HG03354 (cell line): ENCODE measurements at regions not wholly inside any gene's neighbourhood (a gene's known extent, or its start where the extent isn't known, plus 50 kb on each side); places are given as distances from the start of the nearest gene placed in this dataset.
"Not testable (repeated sequence)": the region's sequence is repeated elsewhere in the genome, so short reads cannot be mapped to it uniquely, and the experiment has no call there.

Source experiments
- ATAC-seq: cut with Tn5 transposase; IDR thresholded peaks from one replicate; pipeline ENCODE4 v1.9.1; 2021; ENCODE audit warnings: mild to moderate bottlenecking; ENCODE audit not compliant: unreplicated experiment, poor library complexity, severe bottlenecking

DNA sequence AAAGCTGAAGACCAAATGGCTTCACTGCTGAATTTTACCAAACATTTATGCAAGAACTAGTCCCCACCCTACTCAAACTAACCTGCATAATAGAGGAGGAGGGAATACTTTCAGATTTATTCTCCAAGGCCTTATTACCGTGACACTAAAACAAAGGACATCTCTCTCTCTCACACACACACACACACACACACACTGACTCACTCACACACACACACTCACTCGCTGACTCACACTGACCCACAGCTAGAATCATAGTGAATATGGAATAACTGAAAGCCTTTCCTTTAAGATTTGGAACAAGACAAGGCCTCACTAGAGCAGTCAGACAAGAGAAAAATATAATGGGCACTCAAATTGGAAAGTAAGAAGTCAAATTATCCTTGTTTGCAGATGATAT, 1014.1 kb downstream of the TMTC2 start:
- ATAC-seq = no peak

DNA sequence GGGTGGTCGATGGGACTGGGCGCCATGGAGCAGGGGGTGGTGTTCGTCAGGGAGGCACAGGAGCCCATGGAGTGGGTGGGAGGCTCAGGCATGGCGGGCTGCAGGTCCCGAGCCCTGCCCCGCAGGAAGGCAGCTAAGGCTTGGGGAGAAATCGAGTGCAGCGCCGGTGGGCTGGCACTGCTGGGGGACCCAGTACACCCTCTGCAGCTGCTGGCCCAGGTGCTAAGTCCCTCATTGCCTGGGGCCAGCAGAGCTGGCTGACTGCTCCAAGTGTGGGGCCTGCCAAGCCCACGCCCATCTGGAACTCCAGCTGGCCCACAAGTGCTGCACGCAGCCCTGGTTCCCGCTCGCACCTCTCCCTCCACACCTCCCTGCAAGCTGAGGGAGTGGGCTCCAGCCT, 1009.6 kb downstream of the TMTC2 start:
- ATAC-seq = not testable (repeated sequence)

DNA sequence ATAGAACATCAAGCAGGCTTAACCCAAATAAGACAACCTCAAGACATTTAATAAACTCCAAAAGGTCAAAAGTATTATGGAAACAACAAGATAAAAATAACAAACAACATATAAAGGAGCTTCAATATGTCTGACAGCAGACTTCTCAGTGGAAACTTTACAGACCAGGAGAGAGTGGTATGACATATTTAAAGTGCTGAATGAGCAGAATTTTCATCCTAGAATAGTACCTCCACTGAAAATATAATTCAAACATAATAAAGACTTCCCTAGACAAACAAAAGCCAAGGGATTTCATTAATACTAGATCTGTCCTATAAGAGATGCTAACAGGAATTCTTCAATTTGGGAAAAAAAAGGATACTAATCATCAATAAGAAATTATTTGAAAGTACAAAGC, 1005.0 kb downstream of the TMTC2 start:
- no peak for ATAC-seq

DNA sequence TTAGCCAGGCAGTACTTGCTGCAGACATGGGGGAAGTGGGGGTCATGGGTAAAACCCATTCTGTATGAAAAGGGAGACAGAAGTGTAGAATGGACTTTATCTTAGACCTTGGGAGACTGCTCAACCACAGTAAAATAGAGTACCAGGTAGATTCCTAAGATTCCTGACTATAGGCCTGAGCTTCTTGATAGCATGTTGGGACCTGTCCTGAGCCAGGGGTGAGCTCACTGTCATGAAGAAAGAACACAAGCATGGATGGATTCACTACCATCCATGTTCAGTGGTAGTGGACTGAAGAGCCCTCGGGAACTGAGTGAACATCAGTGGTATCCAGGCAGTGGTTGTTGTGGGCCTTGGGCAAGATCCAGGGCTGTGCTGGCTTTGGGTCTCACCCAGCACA, 1003.8 kb downstream of the TMTC2 start:
- ATAC-seq = no peak

DNA sequence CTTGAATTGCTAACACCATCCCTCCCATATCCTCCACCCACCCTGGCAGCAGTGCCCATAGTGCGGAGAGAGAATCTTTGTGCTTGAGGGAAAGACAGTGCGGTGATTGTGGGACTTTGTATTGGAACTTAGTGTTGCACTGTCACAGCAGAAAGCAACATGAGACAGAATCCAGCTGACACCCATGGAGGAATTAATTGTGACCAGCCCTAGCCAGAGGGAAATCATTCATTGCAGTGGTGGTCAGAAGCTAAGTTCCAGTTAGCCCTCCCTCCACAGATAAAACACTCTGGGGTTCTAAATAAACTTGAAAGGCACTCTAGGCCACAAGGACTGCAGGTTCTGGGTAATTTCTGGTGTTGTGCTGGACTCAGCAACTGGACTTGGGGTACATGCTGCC, 1002.6 kb downstream of the TMTC2 start:
- no peak for ATAC-seq

DNA sequence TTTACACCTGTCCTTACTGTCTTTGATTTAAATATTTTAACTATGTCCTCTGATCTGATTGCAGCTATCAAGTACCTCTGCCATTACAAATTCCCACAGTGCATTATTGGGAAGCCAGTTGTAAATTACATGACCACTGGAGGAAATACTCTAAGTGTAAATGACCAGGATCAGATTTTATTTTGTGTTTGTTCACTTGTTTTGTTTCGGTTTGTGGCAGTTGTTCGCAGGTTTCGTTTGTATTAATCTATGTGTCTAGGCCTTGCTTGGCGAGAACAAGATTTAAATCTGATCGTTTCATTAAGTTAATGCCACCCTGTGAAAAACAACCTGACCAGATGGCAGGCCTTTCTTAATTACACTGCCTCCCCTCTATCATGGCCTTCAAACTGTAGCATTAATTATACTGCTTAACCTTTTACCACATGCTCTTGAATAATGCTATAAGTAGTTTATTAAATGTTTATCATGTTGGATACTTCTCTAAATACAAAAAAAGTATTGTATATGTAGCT, 990.1 kb downstream of the TMTC2 start:
- ATAC-seq = no peak

DNA sequence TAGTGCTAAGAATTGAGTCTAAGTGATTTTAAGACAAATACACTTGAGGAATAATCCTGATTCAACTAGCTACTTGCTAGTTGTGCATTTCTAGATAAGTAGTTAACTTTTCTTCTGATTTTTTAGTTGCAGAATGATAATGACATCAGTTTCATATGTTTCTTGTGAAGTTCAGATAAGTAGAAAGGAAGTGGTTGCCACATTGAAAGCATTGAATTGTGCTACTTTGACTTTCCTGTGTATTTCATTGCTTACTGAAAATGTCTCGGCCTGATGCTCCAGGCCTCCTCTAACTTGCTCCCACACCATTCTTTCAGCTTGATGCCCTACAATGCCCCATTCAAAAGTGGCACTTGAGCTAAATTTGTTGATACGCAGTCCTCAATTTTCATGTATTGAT, 980.0 kb downstream of the TMTC2 start:
- no peak for ATAC-seq

DNA sequence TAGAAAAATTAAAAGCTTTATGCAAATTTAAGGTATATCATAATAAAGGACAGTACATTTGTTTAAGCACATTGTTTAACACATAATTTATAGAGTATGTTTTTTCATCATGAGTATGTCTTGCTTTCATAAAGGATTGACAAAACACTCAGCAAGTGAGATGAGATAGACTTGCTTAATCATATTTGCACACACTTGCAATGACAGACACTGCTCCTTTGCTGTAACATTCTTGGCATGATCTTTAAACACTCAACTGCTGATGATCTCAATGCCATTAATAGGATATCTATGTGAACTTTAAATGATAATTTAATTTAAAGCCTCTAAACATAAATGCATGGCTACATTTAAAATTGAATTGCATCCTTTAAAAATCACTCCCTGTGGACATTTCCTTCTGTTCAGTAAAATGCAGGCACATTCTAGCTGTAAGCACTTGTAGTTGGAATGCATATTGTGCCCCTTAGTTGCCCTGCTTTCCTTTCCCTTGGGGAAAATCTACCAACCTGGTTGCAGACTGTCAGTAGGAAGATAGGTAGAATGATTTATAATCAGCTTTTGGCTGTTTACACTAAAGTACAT, 979.0 kb downstream of the TMTC2 start:
- no peak for ATAC-seq

DNA sequence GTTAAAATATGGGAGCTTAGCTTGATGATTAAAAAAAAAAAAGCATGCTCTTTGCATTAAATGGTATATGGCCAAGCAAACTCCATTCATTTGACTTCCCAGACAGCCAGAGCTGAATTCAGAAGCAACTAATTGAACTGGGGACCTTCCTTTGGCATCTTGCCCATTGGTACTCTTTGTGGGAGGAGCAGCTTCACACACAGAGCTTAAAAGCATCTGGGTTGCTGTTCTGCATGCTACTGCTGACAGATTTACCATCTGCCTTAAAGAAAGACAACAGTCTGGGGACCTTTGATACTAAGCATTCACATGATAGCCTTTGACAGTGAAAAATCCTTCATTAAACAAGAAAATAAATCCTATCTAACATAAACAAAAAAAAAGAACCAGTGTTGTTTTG, 977.9 kb downstream of the TMTC2 start:
- no peak for ATAC-seq

DNA sequence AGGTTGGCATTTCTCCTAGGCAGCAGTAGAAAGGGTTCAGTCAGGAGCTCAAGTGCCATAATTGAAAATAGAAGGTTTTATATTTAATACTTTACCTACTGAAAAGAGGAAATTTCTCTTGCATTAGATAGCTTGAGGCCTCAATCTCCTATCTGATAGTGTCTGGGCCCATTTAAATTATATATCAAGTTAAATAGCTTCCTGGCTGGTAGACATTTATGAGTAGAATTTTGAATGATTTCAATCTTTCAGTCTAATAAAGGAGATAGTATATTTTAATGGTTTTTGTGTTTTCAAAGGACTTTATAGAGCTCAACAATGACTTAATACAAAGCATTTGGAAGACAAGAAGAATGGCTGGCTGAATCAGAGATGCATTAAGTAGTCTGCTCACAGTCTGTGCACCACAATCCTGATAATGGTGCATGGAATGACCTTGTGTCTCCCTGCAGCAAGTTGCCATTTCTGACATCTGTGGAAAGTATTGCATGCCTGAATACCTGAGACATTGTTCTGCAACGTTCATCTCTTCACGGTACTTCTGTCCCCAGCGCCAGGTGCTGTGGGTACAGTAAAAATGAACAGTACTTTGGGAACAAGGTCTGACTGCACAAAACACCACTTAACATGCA, 974.1 kb downstream of the TMTC2 start:
- ATAC-seq = no peak

DNA sequence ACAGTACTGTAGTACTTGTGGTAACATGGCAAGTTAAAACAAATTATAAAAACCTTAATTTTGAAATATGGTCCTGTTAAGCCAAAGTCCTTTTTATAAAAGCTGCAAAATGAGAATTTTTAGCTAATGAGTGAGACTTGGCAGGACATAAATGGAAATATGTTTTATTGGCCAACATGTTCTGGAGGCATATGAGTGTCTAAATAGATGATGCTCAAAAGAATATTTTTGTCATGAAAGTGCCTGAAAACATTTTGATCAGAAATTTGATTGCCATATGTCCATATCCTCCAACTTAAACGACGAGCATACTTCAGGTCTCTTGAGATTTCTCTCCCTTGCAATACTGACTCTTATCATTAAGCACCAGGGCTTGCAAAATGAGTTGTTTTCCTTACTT, 972.6 kb downstream of the TMTC2 start:
- ATAC-seq = no peak

DNA sequence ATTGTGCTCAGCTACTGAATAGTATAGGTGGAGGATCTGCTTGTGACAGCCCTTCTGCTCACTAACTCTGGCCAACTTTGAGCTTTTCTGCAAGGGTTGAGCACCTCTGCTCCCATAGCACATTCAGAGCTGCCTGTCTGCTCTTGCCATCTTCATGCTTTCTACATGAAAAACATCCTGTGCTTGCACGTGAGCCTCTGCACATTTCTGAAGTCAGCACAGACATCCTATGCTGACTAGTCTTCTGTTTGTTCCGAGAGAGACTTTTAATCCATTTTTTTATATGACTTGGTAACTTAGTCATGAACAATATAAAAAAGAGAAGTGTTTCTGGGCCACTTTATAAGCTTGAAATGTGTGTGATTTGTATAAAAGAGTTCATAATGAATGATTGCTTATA, 969.3 kb downstream of the TMTC2 start:
- no peak for ATAC-seq

DNA sequence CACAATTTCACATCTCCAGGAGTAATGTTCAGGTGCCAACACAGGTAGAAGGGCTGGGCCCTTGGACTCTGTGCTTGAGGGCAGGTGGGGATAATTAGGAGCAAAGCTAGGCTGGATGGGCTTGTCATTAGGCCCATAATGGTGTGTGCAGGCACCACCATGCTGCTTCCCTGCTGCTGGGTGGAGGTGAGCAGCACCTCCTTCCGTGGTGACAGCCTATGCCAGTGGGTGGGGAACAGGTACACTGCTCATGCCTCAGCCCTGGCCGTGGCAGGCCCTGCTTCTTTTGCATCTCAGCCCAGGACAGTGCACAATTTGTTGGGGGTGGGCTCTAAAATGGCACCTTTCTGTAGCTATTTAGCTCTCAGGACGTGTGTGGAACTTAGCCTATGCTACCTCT, 955.5 kb downstream of the TMTC2 start:
- ATAC-seq = no peak

DNA sequence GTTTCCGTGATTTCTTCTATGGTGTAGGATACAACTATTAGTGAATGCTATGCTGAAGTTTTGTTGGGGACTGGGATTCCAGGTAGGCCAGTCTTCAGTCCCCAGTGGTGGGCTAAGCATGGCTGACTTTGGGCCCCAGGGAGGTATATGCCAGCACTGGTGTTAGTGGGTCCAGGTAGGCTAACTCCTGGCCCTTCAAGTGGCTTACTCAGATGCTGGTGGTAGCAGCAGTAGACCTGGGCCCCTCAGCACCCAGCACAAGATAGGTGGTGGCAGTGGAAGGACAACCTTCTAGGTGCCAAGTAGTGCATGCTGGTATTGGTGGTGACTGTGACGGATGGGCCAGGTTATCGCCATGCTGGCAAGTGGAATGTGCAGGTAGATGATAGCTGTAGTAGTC, 955.1 kb downstream of the TMTC2 start:
- no peak for ATAC-seq

DNA sequence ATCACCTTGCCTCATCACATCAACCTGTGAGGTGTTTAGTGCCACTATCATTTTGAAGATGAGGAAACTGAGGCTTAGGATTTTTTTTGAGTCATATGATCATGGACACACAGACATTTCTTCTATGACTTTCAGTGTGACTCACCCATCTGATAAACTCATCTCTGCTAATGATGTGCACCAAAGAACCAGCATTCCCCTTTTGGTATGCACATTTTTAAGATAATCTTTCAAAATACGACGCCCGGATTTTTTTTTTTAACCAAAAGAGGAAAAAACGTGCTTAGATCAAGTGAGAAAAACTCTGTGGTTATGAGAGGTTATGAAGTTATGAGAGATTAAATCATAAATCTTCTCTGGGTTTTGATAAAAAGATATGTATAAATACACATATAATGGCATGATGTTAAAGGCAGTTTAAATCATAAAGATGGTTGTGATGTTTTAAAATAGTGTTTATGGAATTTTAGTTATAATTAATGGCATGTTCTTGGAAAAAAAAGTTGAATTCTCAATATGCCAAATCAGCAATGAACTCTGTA, 948.1 kb downstream of the TMTC2 start:
- ATAC-seq = no peak

DNA sequence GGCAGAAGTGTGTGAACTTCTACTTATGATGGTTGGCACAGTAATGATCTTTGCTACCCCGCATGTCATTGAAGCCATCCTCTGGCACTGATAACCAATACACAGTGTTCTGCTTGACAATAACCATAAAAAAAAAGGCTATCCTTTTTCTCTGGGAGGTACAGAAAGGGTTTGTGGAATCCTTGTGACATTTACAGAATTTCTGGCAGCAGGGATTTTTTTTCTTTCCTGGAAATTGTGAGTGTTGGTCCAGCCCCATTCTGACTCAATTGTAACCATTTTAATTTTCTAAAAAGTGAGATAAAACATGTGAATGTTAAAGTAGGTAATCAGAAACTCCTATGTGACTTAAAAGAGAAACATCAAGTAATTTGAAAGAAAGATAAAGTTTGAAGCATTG, 943.8 kb downstream of the TMTC2 start:
- no peak for ATAC-seq

DNA sequence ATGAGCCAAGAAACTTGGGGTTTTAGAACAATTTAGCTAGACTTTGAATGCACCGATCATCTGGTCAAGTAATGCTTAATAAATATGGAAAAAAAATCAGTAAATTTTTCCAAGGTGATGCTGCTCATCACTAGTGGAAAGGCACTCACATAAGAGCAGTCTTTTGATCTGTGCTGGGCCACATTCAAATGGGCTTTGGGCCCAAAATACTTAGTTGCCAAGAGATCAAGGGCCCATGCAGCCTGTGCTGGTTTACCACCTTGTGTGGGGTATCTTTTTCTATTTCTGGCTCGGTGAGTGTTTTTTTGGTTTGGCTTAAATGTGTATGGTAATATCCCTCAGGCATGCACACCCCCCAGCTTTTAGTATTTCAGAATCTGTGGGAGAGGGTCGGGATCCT, 943.2 kb downstream of the TMTC2 start:
- no peak for ATAC-seq

DNA sequence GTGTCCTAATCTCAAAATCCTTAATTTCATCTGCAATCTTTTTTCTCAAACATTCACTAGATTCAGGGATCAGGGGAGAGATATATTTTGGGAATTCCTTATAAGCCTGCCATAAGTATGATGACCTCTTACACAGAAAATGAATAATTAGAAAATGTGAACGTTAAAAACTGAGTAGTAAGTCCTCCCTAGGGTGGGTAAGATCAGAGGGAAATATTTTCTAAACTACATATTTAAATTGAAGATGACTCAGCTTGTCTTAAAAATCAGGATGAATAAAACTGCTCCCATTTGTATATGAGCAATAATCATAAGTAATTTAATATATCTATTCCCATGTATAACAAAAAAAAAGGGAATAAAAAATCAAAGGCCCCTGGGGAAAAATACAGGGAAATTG, 935.5 kb downstream of the TMTC2 start:
- no peak for ATAC-seq

DNA sequence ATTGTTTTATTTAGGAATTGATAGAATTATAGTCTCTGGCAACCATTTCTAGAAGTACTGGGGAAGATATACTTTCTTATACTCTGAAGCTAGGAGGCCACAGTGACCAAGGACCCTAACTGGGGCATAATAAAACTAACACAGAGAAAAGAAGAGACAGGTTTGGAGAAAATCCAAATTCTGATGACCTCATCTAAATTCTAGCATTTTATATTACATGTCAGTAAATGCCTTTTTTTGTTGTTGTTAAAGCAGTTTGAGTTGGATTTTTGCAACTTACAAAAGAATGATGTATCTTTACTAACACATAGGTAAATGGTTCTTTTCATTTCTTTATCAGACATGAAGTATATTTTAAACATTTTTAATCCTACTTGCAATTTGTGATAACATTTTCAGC, 933.3 kb downstream of the TMTC2 start:
- no peak for ATAC-seq

DNA sequence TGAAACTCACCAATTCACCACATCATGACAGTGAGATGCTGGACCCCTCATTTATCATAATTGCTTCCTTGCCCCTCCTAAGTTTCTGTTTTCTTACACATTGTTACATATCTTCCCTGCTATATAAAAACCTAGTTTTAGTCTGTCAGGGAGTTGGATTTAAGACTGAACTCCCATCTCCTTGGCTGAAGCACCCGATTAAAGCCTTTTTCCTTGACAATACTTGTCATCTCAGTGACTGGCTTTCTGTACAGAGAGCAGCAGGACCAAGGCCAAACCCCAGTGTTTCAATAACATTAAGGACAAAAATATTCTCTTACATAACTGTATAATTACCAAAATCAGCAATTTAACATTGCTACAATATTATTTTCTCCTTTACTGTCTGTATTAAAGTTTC, 928.4 kb downstream of the TMTC2 start:
- ATAC-seq = no peak

DNA sequence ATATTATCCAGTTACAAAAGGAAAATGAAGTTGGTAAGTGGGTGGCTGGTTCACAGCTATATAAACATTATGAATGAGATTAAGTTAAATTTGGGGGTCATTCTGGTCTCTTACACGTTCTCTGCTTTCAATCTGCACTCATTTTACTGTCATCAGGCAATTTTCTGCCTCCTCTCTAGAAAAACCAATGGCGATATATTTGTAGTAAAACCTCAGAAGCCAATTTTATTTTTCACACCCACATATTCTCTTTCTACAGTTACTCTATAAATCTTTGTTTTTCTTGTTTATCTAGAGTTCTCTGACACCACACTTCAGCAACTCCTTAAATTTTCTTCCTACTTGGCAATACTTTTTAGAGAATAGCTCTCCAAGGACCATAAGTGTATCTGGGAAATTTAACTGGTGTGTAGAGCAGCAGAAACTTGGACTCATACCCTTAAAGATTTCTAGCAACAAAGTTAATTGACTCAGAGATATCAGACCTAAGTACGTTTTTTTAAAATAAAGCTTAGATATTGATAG, 926.9 kb downstream of the TMTC2 start:
- ATAC-seq = no peak
